ENCODE measurements at regions not wholly inside any gene's neighbourhood (a gene's known extent, or its start where the extent isn't known, plus 50 kb on each side); places are given as distances from the start of the nearest gene placed in this dataset.
"Not testable (repeated sequence)": the region's sequence is repeated elsewhere in the genome, so short reads cannot be mapped to it uniquely, and the experiment has no call there.

- DNase-seq (ENCODE audit: low spot score): no peak
Measured at GRCh38 chr12:85574291-85574690, 261.9 kb downstream of the RASSF9 start.

DNA sequence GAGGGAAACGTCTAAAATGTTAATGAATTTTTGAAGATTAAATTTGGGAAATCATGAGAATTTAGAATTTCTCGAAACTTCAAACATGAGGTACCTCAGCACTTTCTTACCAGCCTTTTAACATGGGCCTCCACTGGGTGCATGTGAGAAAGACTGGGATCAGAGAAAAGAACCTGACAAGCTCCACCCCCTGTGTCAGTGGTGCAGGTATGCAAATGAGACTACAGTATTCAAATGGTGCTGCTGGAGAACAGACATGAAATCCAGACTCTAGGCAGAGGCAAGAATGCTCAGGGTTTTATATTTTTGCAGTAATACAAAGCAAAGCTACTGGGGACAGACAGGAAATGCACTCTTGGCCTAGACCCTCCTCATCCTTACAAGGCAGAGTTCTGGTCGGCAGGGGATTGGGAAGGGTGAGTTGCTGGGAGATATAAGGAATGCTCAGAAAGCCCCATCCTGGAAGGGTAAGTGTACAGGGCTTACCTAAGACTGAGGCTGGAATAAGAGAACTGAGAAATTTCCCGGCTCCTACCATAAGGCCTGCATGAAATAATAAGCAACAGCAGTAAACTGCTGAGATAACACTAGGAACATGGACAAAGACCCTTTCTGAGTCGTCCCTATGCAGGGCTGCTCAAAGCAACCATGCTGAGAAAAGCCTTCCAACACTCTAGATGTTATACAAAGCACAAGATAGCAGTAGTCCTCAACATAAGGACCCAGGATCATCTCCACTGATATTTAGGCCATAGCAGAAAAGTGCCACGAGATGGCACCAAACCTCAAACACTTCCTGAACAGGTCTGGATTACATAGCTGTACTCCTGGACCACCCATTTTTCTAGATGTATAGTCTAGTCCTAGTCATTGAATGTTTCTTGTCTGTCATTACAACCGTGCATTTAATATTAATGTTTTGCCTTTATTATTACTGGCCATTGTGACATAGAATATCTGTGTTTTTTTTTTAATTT is 260.8 kb downstream of the RASSF9 start:
- DNase-seq (ENCODE audit: low spot score): peak; percentile 27

DNA sequence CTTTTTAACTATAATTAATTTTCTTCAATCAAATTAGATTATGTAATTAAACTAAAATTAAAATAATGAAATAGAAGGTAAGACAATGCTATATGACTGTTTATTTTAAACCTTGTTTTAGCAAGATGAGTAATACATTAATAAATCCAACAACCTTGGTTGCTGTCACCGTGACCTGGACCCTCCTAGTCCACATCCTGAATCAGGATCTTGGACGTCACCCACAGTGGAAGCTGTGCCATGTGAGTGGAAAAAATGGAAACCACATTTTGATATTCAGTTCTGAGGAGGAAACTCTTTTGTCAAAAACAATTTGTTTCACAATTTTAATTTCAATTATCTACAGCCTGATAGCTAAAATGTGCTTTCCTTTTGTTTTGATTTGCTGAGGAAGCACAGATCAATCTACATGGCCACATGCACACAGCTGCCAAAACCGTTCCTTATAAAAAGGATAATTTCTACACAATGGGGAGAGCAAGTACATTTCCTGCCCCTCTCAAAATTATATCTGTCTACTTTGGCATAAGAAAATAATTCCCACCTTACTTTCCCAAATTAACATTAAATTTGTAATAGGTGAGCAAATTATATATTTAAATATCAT is 255.5 kb downstream of the RASSF9 start:
- no peak for DNase-seq (ENCODE audit: low spot score)

- DNase-seq (ENCODE audit: low spot score): no peak
Measured at GRCh38 chr12:85587158-85587557, 249.1 kb downstream of the RASSF9 start.

GRCh38 chr12:85588221-85588620 is 248.0 kb downstream of the RASSF9 start:
- DNase-seq (ENCODE audit: low spot score): no peak

DNA sequence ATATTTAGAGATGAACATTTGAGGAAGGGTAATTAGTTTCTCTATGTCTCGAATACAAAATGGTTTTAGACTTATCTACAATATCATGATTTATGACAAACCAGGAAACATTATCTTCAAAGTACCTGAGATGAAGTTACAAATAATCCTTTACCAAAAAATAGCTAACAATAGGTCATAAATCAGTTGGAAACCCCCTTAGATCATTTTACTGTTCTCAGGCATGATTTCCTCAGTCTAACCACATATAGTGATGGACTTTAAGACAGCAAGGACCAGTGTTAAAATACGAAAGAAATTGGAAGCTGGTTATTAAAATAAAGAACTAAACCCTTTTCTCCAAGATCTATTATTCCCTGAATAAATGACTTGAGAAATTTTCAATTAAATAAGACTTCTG is 235.4 kb downstream of the RASSF9 start:
- DNase-seq (ENCODE audit: low spot score): no peak

DNA sequence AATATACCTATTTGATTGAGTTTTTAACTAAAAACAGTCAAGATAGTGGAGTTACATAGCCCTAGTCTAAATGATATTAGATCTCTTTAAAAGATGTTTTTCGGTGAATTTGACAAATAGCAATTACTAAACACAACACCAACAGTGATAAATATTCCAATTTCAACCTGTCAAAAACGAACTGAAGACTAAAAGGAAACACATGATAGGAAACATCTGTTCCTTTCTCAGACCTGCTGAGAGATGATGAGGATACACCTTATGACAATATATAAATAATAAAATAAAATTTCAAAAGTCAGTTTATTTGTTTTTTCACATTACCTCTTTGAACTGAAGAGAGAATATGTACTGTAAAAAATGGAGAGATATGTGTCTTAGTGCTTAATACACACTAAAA is 232.7 kb downstream of the RASSF9 start:
- no peak for DNase-seq (ENCODE audit: low spot score)

GRCh38 chr12:85606455-85606854 is 229.8 kb downstream of the RASSF9 start:
- DNase-seq (ENCODE audit: low spot score): no peak

DNA sequence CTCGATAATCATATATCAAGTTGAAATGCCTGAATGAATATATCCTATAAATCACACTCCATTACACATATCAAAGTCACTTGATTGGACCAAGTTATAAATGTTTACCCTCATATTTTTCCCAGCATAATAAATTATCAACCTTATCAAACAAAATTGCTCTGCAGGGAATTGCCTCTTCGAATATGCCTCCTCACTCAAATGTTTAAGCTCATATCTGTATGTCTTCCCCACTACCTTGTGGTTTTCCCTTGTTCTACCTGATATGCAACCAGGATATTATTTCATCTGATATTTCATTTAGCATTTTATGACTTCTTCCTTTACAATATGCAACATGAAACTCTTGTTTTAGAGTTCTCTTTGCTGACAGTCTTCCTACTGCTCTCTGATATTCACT is 226.4 kb downstream of the RASSF9 start:
- no peak for DNase-seq (ENCODE audit: low spot score)

GRCh38 chr12:85610194-85610593 is 226.0 kb downstream of the RASSF9 start:
- DNase-seq (ENCODE audit: low spot score): no peak

- DNase-seq (ENCODE audit: low spot score): no peak
Measured at GRCh38 chr12:85616201-85616600, 220.0 kb downstream of the RASSF9 start.

- DNase-seq (ENCODE audit: low spot score): no peak
Measured at GRCh38 chr12:85617307-85618091, 218.7 kb downstream of the RASSF9 start.

GRCh38 chr12:85621041-85621440 is 215.2 kb downstream of the RASSF9 start:
- DNase-seq (ENCODE audit: low spot score): no peak

GRCh38 chr12:85623763-85624162 is 212.4 kb downstream of the RASSF9 start:
- DNase-seq (ENCODE audit: low spot score): no peak

DNA sequence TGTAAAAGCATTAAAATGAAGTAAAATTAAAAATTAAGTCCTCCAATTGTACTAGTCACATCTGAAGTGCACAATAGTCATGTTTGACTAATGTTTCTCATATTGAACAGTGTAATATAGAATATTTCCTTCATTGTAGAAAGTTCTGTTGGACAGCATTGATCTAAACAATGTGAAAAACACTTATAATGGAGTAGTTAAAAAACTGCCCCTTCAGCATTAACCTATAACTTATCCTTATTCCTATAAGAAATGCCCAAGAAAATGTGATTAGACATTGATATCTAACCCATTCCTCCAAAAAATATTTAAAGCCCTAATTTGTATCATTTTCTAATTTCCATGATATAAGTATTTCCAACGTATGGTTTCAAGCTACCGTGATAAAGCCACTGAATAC is 210.7 kb downstream of the RASSF9 start:
- no peak for DNase-seq (ENCODE audit: low spot score)

DNA sequence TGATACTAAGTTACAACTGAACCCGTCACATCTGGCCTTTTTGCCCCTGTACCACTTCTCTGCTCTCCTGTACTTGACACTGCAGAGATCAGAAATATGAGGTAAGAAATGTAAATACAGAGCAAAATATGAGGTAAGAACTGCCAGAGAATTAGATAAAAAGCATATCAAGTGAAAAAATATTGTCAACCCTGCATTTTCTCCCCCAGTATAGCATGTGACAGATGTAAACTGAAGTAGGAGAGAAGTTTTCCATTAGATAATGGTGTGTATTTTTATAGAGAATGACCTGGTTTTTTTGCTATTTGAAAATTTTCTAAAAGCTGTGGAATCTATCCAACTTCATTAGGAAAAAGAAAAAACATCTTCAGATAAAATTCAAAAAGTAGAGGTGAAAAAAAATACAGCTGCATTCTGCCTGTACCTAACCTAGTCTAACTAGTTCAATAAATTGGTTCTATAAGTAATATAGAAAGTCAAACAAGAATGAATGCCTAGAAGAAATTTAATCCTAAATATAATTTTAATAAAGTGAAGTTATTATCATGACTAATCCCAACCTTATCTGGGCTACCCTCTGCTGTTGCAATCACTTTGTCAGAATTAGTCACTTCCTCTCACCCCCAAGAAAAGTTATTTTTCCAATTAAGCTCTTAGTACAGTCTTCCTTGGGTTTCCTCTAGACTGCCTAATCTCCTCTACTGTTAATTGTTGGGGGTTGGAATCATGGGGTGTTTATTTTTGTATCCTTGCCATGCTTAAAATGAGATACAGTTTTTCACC is 210.0 kb downstream of the RASSF9 start:
- no peak for DNase-seq (ENCODE audit: low spot score)

GRCh38 chr12:85626784-85627171 is 209.4 kb downstream of the RASSF9 start:
- no peak for DNase-seq (ENCODE audit: low spot score)

DNA sequence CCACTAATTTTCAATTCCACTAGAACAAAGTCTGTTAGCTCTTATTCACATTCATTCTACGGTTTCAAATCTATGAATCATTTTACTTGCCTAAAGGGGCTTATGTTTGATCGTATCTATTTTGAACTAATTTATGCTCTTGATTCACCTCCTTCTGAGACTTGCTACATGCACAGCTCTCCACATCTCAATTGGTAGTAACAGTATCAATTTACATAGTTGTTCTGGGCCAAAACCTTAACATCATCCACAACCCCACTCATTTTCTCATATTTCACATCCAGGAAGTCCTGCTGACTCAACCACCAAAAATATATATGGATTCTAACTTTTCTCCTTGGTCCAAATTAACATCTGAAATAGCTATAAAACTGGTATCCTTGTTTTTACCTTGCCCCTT is 208.6 kb downstream of the RASSF9 start:
- no peak for DNase-seq (ENCODE audit: low spot score)

GRCh38 chr12:85628562-85628961 is 207.6 kb downstream of the RASSF9 start:
- not testable (repeated sequence) for DNase-seq (ENCODE audit: low spot score)

DNA sequence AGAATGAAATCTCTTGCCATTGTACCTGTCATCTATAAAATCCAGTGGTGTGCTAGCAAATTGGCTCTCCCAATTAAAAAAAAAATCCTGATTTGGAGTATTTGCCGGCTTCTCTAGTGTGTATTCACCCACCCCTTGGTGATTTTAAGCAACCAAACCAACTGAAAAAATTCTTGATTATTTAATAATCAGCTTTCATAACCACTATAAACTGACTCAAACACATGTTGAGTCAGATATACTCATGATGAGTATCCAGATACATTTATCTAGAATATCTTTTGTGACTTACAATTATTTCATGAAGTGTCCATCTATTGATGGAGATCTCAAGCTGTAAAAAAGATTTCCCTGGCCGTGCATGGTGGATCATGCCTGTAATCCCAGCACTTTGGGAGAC is 205.4 kb downstream of the RASSF9 start:
- DNase-seq (ENCODE audit: low spot score): no peak

- no peak for DNase-seq (ENCODE audit: low spot score)
Measured at GRCh38 chr12:85632390-85632789, 203.8 kb downstream of the RASSF9 start.

DNA sequence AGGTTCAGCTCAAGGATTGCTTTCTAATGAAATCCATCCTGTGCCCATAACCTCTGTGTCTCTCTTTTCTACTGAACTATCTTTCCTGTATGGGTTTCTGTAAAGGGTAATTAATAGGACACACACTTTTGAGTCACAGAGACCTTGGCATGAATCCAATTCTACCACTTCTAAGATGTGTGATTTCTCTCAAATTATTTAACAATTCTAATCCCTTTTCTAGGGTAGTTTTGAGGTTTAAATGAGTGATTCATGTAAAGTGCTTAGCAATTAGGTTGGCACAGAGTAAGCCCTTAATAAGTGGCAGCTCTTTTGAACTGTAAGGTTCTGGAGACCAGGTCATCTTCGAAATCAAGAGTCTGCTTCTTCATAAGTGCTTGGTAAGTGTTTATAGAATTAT is 202.7 kb downstream of the RASSF9 start:
- no peak for DNase-seq (ENCODE audit: low spot score)

Measured in HuH-7.5 (cell line).